ENCODE measurements at regions not wholly inside any gene's neighbourhood (a gene's known extent, or its start where the extent isn't known, plus 50 kb on each side); places are given as distances from the start of the nearest gene placed in this dataset.

GRCh38 chr6:149264629-149265028 is 52.9 kb upstream of the TAB2 start:
- no peak overlapping the region for H3K27ac ChIP-seq
- TF ChIP-seq, protein P1, sequence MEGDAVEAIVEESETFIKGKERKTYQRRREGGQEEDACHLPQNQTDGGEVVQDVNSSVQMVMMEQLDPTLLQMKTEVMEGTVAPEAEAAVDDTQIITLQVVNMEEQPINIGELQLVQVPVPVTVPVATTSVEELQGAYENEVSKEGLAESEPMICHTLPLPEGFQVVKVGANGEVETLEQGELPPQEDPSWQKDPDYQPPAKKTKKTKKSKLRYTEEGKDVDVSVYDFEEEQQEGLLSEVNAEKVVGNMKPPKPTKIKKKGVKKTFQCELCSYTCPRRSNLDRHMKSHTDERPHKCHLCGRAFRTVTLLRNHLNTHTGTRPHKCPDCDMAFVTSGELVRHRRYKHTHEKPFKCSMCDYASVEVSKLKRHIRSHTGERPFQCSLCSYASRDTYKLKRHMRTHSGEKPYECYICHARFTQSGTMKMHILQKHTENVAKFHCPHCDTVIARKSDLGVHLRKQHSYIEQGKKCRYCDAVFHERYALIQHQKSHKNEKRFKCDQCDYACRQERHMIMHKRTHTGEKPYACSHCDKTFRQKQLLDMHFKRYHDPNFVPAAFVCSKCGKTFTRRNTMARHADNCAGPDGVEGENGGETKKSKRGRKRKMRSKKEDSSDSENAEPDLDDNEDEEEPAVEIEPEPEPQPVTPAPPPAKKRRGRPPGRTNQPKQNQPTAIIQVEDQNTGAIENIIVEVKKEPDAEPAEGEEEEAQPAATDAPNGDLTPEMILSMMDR (conservative IDR thresholded peaks at IDR 0.05), result no peak

DNA sequence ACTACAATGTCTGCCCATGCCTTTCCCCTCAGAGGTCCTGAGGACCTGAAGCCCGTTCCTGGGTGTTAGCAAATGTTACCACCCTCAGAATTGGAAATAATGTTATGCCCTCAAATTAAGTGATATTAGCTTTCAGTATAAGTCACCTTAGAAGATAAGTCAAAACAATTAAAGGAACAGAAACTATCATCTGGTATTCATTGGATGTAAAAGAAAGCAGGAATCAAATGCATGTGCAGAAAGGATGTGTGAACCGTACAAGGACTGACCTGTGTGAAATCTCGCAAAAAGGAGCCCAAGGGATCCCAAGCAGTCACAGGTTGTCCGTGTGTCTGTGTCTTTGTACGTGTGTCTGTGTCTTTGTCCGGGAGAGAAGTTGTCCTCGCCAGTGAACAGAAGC is 51.6 kb upstream of the TAB2 start:
- H3K27ac ChIP-seq, result no peak overlapping the region
- TF ChIP-seq, protein P1 (conservative IDR thresholded peaks at IDR 0.05), result no peak

- no peak overlapping the region for H3K27ac ChIP-seq
- TF ChIP-seq, protein P1 (conservative IDR thresholded peaks at IDR 0.05), result no peak
These were observed 50.9 kb upstream of the TAB2 start for GRCh38 chr6:149266659-149267058.

DNA sequence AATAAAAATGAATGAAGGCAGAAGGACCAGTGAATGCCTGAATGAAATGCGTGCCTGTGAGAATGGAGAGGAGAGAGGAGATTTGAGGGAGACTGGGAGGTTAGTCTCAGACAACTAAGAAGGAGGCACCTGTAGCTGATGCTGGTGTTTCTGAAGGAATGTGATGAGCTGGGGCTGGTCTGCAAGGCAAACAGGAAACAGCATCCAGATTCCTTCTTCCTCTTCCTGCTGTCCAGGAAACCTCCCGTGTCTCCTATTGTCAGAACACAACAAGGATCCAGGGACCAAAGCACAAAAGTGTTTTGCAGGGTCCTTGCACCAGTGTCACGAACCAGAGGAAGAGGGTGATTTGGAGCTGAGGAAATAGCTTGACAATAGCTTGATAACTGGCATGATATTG is 50.4 kb upstream of the TAB2 start:
- no peak overlapping the region for H3K27ac ChIP-seq
- TF ChIP-seq, protein P1 (conservative IDR thresholded peaks at IDR 0.05), result no peak

GRCh38 chr6:149267513-149268043 is 49.9 kb upstream of the TAB2 start:
- no peak overlapping the region for H3K27ac ChIP-seq
- TF ChIP-seq, protein P1 (conservative IDR thresholded peaks at IDR 0.05), result no peak
